Neural cell (in vitro differentiated cells): ENCODE measurements at regions not wholly inside any gene's neighbourhood (a gene's known extent, or its start where the extent isn't known, plus 50 kb on each side); places are given as distances from the start of the nearest gene placed in this dataset.

ENCODE experiments used
- H2AFZ ChIP-seq: fragments of 200-600, 300-800 bp; sonication (generic), shearing (Covaris generic); 2 replicates; pipeline ENCODE4 v1.6.0; 2014; ENCODE audit warnings: low read depth, mild to moderate bottlenecking, antibody characterized with exemption, low read length, moderate library complexity
- H3F3A ChIP-seq: fragments of 200-600 bp; shearing (Covaris generic); 2 replicates; pipeline ENCODE4 v1.6.1; 2016; ENCODE audit warnings: mild to moderate bottlenecking, moderate library complexity, mixed read lengths, antibody characterized with exemption, low read length; ENCODE audit not compliant: insufficient read depth, poor library complexity, severe bottlenecking
- H3K27ac ChIP-seq: fragments of 200-600, 300-800 bp; sonication (generic), shearing (Covaris generic); 2 replicates; pipeline ENCODE4 v1.5.1; 2014; ENCODE audit warnings: mild to moderate bottlenecking, low read length, moderate library complexity
- H3K27me3 ChIP-seq: fragments of 300-800, 200-600 bp; sonication (generic), shearing (Covaris generic); 2 replicates; pipeline ENCODE4 v1.6.0; 2014; ENCODE audit warnings: mild to moderate bottlenecking, low read depth, low read length, moderate library complexity; ENCODE audit not compliant: insufficient read depth
- H3K36me3 ChIP-seq: fragments of 300-800, 200-600 bp; sonication (generic), shearing (Covaris generic); 2 replicates; pipeline ENCODE4 v1.5.1; 2014; ENCODE audit warnings: mild to moderate bottlenecking, antibody characterized with exemption, low read length, moderate library complexity; ENCODE audit not compliant: insufficient read depth
- H3K4me2 ChIP-seq: fragments of 300-800, 200-600 bp; sonication (generic), shearing (Covaris generic); 2 replicates; pipeline ENCODE4 v1.6.0; 2014; ENCODE audit warnings: mild to moderate bottlenecking, low read length
- H3K4me3 ChIP-seq: fragments of 300-800, 200-600 bp; sonication (generic), shearing (Covaris generic); 2 replicates; pipeline ENCODE4 v1.5.1; 2014; ENCODE audit warnings: mild to moderate bottlenecking, low read length, moderate library complexity
- H3K79me2 ChIP-seq: fragments of 200-600 bp; shearing (Covaris generic); replicated peaks from 2 replicates; pipeline ENCODE4 v1.6.0; 2014; ENCODE audit warnings: mild to moderate bottlenecking, low read length, moderate library complexity; ENCODE audit not compliant: insufficient read depth
- H3K9ac ChIP-seq: fragments of 300-800, 200-600 bp; sonication (generic), shearing (Covaris generic); 2 replicates; pipeline ENCODE4 v1.6.1; 2016; ENCODE audit warnings: mild to moderate bottlenecking, low read length, mixed read lengths
- H3K9me2 ChIP-seq: fragments of 200-600 bp; shearing (Covaris generic); 2 replicates; pipeline ENCODE4 v1.6.1; 2016; ENCODE audit warnings: mild to moderate bottlenecking, low read length, mixed read lengths; ENCODE audit not compliant: insufficient read depth
- H3K9me3 ChIP-seq: fragments of 200-600, 300-800 bp; sonication (generic), shearing (Covaris generic); 2 replicates; pipeline ENCODE4 v1.6.1; 2016; ENCODE audit warnings: mild to moderate bottlenecking, mixed run types, low read length, moderate library complexity, mixed read lengths
- H4K20me1 ChIP-seq: fragments of 200-600 bp; shearing (Covaris generic); 2 replicates; pipeline ENCODE4 v1.6.1; 2016; ENCODE audit warnings: mild to moderate bottlenecking, mixed run types; ENCODE audit not compliant: insufficient read depth
- CTCF ChIP-seq: fragments of 450-650 bp; IDR thresholded peaks from 2 replicates; pipeline ENCODE4 v1.5.1; 2014; ENCODE audit warnings: antibody characterized with exemption, mild to moderate bottlenecking, moderate library complexity; ENCODE audit not compliant: poor library complexity, severe bottlenecking
- EP300 ChIP-seq: fragments of 450-650 bp; conservative IDR thresholded peaks from 2 replicates; pipeline ENCODE4 v1.6.1; 2014; ENCODE audit warnings: antibody characterized with exemption, mild to moderate bottlenecking, moderate library complexity; ENCODE audit not compliant: poor library complexity, severe bottlenecking
- EZH2 ChIP-seq: fragments of 200-600, 300-800 bp; shearing (Covaris generic), sonication (generic); IDR thresholded peaks from 2 replicates; pipeline ENCODE4 v1.6.1; 2014; ENCODE audit warnings: antibody characterized with exemption, low read length, borderline replicate concordance, mild to moderate bottlenecking; ENCODE audit not compliant: insufficient read depth, poor library complexity, severe bottlenecking
- MXI1 ChIP-seq: fragments of 450-650 bp; conservative IDR thresholded peaks from 2 replicates; pipeline ENCODE4 v1.6.1; 2014; ENCODE audit warnings: antibody characterized with exemption, mild to moderate bottlenecking; ENCODE audit not compliant: poor library complexity, severe bottlenecking
- POLR2AphosphoS5 ChIP-seq: IDR thresholded peaks from 2 replicates; pipeline ENCODE4 v1.6.1; 2012
- RAD21 ChIP-seq: fragments of 450-650 bp; conservative IDR thresholded peaks from 2 replicates; pipeline ENCODE4 v1.6.1; 2014; ENCODE audit warnings: antibody characterized with exemption, mild to moderate bottlenecking, moderate library complexity
- REST ChIP-seq: IDR thresholded peaks from 2 replicates; pipeline ENCODE4 v1.6.1; 2012; ENCODE audit warnings: borderline replicate concordance
- SMC3 ChIP-seq: fragments of 450-650 bp; conservative IDR thresholded peaks from 2 replicates; pipeline ENCODE4 v1.6.1; 2014; ENCODE audit warnings: antibody characterized with exemption, mild to moderate bottlenecking, moderate library complexity; ENCODE audit not compliant: poor library complexity
- TAF1 ChIP-seq: IDR thresholded peaks from 2 replicates; pipeline ENCODE4 v1.6.1; 2012; ENCODE audit warnings: low read depth

- H3K9me2 ChIP-seq: no peaks in the 10 kb centered on the region
- H2AFZ ChIP-seq: no peak overlapping the region
- H3K9ac ChIP-seq: no peak overlapping the region
- no peak overlapping the region for H3K4me3 ChIP-seq
- H3K4me2 ChIP-seq: no peak overlapping the region
- no peaks in the 10 kb centered on the region for H4K20me1 ChIP-seq
- TF ChIP-seq MXI1 (no peak), EZH2 (no peak), RAD21 (no peak), SMC3 (no peak), EP300 (no peak), CTCF (no peak), TAF1 (no peak), REST (no peak)
- no peaks in the 10 kb centered on the region for H3K36me3 ChIP-seq
- H3K79me2 ChIP-seq: no peaks in the 10 kb centered on the region
- no peak overlapping the region for H3K27ac ChIP-seq
- no peaks in the 10 kb centered on the region for H3K27me3 ChIP-seq
- no peaks in the 10 kb centered on the region for H3F3A ChIP-seq
- no peaks in the 10 kb centered on the region for H3K9me3 ChIP-seq
Observed at GRCh38 chr13:65265988-65266387, 1964.1 kb downstream of the PCDH9 start.

GRCh38 chr13:65264066-65264465 is 1966.1 kb downstream of the PCDH9 start:
- Histone ChIP-seq H3K4me2 (no peak overlapping the region), H3F3A (no peaks in the 10 kb centered on the region), H4K20me1 (no peaks in the 10 kb centered on the region), H3K9me3 (no peaks in the 10 kb centered on the region), H3K36me3 (no peaks in the 10 kb centered on the region), H3K9ac (no peak overlapping the region), H3K27ac (no peak overlapping the region), H3K27me3 (no peaks in the 10 kb centered on the region), H2AFZ (no peak overlapping the region), H3K9me2 (no peaks in the 10 kb centered on the region), H3K4me3 (no peak overlapping the region), H3K79me2 (no peaks in the 10 kb centered on the region)
- TF ChIP-seq REST (no peak), CTCF (no peak), EP300 (no peak), RAD21 (no peak), TAF1 (no peak), EZH2 (no peak), POLR2AphosphoS5 (no peak), SMC3 (no peak), MXI1 (no peak)
